T1000 (cell line): ENCODE measurements at regions not wholly inside any gene's neighbourhood (a gene's known extent, or its start where the extent isn't known, plus 50 kb on each side); places are given as distances from the start of the nearest gene placed in this dataset.
A peak's percentile ranks its signal among the peaks of the same experiment; 100 is the strongest.
"Not testable (repeated sequence)": the region's sequence is repeated elsewhere in the genome, so short reads cannot be mapped to it uniquely, and the experiment has no call there.

Experiments used
- DNase-seq: peaks from one replicate; lab custom pipeline; 2025; ENCODE audit warnings: mixed read lengths; lab: John Stamatoyannopoulos, UW

DNA sequence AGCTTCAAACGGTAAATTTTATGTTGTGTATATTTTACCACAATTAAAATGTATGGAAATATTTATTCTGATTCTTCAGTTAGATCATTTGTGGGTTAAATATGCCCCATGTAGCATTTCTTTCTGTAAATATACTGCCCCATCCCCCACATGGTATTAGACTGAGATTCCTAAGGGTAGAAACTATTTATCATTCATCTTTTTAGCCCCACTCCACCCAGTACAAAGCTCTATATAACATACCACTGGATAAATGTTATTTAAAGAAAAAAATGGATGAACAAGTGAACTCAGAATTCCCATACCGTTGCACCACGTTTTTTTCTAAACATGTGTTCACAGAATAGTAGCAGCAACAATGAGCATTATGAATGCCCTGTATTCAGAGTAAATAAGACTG, 234.0 kb upstream of the IRF2BP2 start:
- DNase-seq: no peak

DNA sequence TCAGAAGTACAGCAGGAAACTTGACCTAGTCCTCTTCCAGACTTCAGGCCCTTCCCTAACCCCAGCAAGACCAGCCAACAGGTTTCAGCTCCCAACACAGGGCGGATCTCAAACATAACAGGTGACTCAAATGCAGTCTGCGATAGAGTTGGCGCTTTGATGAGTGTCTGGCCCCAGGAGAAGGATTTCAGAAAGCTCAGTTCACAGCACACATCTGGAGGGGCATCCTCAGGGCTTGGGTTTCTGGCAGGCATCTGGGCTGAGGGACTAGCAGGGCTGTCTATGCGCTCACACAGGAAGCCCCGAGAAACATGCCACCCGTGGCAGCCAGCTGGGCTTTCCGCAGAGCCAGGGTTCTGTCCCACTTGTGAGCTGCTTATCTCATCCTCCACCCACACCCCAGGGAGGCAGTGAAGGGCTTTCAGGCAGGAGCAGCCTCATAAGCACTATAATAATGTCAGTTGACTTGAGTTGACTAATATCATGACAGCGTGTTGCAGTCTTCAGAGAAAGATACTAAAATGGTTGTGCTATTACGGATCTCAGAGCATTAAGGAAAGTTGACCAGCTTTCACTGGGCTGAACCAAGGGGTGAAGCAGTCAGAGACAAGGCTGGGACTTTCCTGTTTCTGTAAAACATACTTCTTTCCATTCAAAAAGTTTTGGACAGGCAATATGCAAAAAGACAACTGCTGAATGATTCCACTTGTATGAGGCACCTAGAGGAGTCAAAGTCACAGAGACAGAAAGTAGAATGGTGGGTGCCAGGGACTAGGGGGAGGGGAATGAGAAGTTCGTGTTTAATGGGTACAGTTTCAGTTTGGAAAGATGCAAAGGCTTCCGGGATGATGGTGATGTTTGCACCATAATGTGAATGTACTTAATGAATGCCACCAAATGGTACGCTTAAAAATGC, 233.0 kb upstream of the IRF2BP2 start:
- DNase-seq: no peak

GRCh38 chr1:234841710-234842231, 231.8 kb upstream of the IRF2BP2 start:
- DNase-seq: no peak

- no peak for DNase-seq
Observed at GRCh38 chr1:234841281-234841680, 231.3 kb upstream of the IRF2BP2 start.

GRCh38 chr1:234840843-234841242, 230.9 kb upstream of the IRF2BP2 start:
- peak; percentile 65 for DNase-seq

GRCh38 chr1:234840253-234840652, 230.3 kb upstream of the IRF2BP2 start:
- no peak for DNase-seq

DNA sequence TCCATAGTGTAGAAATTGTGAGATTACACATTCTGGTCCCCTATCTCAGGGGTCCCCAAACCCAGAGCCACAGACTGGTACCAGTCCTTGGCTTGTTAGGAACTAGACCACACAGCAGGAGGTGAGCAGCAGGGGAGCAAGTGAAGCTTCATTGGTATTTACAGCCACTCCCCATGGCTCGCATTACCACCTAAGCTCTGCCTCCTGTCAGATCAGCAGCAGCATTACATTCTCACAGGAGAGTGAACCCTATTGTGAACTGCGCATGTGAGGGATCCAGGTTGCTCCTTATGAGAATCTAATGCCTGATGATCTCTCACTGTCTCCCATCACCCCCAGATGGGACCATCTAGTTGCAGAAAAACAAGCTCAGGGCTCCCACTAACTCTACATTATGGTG, 229.7 kb upstream of the IRF2BP2 start:
- no peak for DNase-seq

- DNase-seq: no peak
Observed at GRCh38 chr1:234838820-234839219, 228.8 kb upstream of the IRF2BP2 start.

GRCh38 chr1:234838182-234838581, 228.2 kb upstream of the IRF2BP2 start:
- DNase-seq: no peak

DNA sequence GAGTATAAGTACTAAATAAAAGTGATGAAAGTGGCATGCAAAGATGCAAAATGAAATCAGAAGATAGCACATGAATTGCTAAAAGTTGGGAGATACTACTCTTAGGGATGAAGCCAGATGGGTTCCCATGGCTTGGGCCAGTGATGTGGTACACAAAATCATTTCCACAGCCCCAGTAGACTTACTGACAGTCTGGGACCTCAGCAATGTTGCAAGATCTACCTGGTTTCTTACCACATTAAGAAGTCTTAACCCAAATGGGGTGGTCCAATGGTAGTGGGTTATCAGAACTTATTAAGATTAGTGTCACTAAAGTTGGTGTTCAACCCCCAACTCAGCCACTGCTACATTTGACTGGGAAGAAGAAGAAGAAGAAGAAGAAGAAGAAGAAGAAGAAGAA, 227.7 kb upstream of the IRF2BP2 start:
- no peak for DNase-seq

GRCh38 chr1:234836776-234837357, 226.9 kb upstream of the IRF2BP2 start:
- DNase-seq: no peak

- DNase-seq: no peak
Observed at GRCh38 chr1:234836045-234836681, 226.2 kb upstream of the IRF2BP2 start.

GRCh38 chr1:234835239-234835638, 225.3 kb upstream of the IRF2BP2 start:
- no peak for DNase-seq

DNA sequence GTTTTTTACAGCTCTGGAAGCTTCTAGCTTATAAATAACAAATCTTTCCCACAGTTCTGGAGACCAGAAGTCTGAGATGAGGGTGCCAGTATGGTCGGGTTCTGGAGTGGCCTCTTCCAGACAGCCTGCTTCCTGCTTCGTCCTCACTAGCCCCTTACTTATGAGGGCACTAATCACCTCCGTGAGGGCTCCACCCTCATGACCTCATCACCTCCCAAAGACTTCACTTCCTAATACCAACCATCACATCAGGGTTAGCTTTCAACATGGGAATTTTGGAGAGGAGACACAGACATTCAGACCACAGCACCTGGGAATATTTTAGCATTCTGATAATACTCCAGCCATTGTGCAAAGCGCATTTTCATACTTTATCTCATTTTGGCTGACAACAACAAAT, 223.7 kb upstream of the IRF2BP2 start:
- DNase-seq: no peak

GRCh38 chr1:234833118-234833517, 223.1 kb upstream of the IRF2BP2 start:
- no peak for DNase-seq

GRCh38 chr1:234827656-234828055, 217.7 kb upstream of the IRF2BP2 start:
- DNase-seq: no peak

- DNase-seq: no peak
Observed at GRCh38 chr1:234827181-234827580, 217.2 kb upstream of the IRF2BP2 start.

GRCh38 chr1:234826352-234826751, 216.4 kb upstream of the IRF2BP2 start:
- DNase-seq: no peak

DNA sequence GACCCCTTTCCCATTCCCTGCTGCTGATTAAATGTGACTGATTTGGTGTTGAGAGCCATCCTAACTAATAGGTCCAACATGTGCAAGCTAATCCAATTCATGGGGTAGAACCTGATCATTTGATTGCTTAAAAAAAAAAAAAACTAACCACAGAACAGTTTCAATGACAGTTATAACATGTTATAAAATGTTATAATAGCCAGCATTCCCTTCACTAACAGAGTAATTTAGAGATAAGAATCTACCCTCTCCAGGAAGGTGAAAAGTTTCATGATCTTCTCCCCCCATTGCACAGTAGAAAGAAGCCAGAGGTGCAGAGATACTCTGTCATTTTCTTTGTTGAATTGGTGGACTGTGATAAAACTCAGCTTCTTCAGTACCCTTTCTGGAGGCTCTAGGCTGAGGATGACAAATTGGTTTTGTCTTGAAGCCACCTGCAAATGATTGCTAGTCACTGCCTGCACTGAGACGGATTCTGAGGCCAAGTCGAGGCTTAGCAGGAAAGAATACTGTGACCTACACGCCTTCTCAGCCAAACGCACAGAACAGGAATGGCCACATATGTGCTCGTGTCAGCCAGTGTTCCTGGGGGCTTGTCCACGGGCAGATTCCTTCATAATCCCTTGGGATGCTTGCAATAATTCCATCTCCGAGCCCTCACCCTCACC, 215.7 kb upstream of the IRF2BP2 start:
- DNase-seq: no peak

GRCh38 chr1:234824836-234825235, 214.9 kb upstream of the IRF2BP2 start:
- DNase-seq: not testable (repeated sequence)

GRCh38 chr1:234823191-234824176, 213.5 kb upstream of the IRF2BP2 start:
- DNase-seq: no peak
